RWPE1 (cell line): ENCODE measurements at regions not wholly inside any gene's neighbourhood (a gene's known extent, or its start where the extent isn't known, plus 50 kb on each side); places are given as distances from the start of the nearest gene placed in this dataset.

Experiments used
- CTCF ChIA-PET: fragments of 350-600 bp; sonication (Branson Sonifier 250); formaldehyde crosslinking; extraction: SDS; loops from one replicate; lab custom pipeline; 2021; lab: Yijun Ruan, JAX
- POLR2A ChIA-PET: fragments of 400-600 bp; formaldehyde crosslinking; extraction: SDS; loops from one replicate; lab custom pipeline; 2020; ENCODE audit warnings: antibody characterized with exemption; ENCODE audit not compliant: low non-redundant PET; lab: Yijun Ruan, JAX
- DNase-seq: peaks from one replicate; pipeline ENCODE4 v3.0.0; 2012; ENCODE audit warnings: low spot score
- H3K27ac ChIP-seq: fragments of 450-650 bp; 2 replicates; pipeline ENCODE4 v1.5.1; 2017
- CTCF ChIP-seq: fragments of 450-650 bp; conservative IDR thresholded peaks from 2 replicates; pipeline ENCODE4 v1.5.1; 2017; ENCODE audit warnings: low read depth, mild to moderate bottlenecking

DNA sequence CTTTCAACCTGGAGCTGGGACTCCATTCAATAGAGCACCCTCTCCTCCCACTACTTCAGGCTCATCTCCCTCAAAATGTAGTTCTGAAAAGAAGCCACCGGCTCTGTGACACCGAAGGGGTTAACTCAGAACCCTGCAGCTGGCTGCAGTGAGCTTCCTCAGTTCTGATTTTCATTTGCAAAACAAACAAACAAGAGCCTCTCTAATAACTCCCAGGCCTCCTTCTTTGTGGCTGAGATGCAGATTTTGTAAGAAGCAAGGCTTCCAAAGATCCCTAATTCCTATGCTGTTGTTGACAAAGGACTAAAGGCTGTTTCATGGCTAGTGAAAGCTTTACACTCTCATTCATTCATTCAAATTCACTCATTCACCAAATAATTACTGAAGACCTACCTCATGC, 333.4 kb upstream of the TBX3 start:
- no peak for TF ChIP-seq CTCF
- DNase-seq, result no peak
- no peak overlapping the region for H3K27ac ChIP-seq
- ChIA-PET CTCF (no interaction called here), POLR2A (no interaction called here)

GRCh38 chr12:115013236-115013981, 329.4 kb upstream of the TBX3 start:
- no peak for DNase-seq
- no peak overlapping the region for H3K27ac ChIP-seq
- ChIA-PET CTCF (no interaction called here), POLR2A (no interaction called here)
- no peak for TF ChIP-seq CTCF

- no peak for TF ChIP-seq CTCF
- H3K27ac ChIP-seq, result no peak overlapping the region
- DNase-seq, result no peak
- CTCF ChIA-PET, result no interaction called here
- POLR2A ChIA-PET, result no interaction called here
Observed at GRCh38 chr12:115012861-115013235, 328.9 kb upstream of the TBX3 start.

GRCh38 chr12:115011703-115012102, 327.7 kb upstream of the TBX3 start:
- ChIA-PET CTCF (no interaction called here), POLR2A (no interaction called here)

GRCh38 chr12:115010324-115010995, 326.5 kb upstream of the TBX3 start:
- no peak for TF ChIP-seq CTCF
- ChIA-PET CTCF (no interaction called here), POLR2A (no interaction called here)
- H3K27ac ChIP-seq, result no peak overlapping the region
- DNase-seq, result peak; percentile 13

More at GRCh38 chr12:115011703-115012102, 327.7 kb upstream of the TBX3 start:
- no peak for TF ChIP-seq CTCF
- no peak overlapping the region for H3K27ac ChIP-seq
- DNase-seq, result no peak

DNA sequence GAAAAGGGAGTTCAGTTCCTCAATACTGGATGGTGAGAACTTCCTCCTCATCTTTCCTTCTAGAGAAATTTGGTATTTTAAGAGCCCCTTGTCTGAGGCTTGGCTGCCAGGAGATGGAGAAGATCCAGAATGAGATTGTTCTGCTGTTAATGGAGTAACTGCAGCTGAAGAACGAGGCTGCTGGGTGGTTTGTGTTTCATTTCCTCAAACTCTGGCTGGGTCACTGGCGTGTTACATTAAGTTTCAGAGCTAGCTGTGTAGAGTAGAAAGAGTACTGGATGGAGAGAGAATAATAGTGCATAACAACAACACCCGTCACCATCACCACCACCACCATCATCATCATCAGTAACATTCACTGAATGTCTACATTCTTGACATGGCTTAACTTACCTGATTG, 325.0 kb upstream of the TBX3 start:
- H3K27ac ChIP-seq, result no peak overlapping the region
- ChIA-PET CTCF (no interaction called here), POLR2A (no interaction called here)
- DNase-seq, result no peak
- TF ChIP-seq CTCF, result no peak
